Endothelial cell of umbilical vein (primary cell): ENCODE measurements at regions not wholly inside any gene's neighbourhood (a gene's known extent, or its start where the extent isn't known, plus 50 kb on each side); places are given as distances from the start of the nearest gene placed in this dataset.

Source experiments
- BruUV-seq: library from RNA; stranded (reverse); fragments of 400-500 nt; replicated peaks from 2 replicates; lab custom pipeline; 2021; lab: Mats Ljungman, UMichigan
- CTCF ChIA-PET: fragments of 300-600, 350-600 bp; sonication (Branson Sonifier 250); formaldehyde crosslinking; loops from one replicate; lab custom pipeline; 2021; ENCODE audit warnings: antibody characterized with exemption, inconsistent platforms; lab: Charles Lee
- POLR2A ChIA-PET: fragments of 300-600, 350-600 bp; sonication (Branson Sonifier 250); formaldehyde crosslinking; loops from one replicate; lab custom pipeline; 2021; ENCODE audit warnings: antibody characterized with exemption, inconsistent platforms; lab: Charles Lee
- DNase-seq: peaks from one replicate; pipeline ENCODE4 v3.0.0-alpha.2; 2011; ENCODE audit warnings: low read depth, low spot score
- FAIRE-seq: peaks from 2 replicates; lab custom pipeline; 2011; peaks lifted over from hg19 to GRCh38; lab: Jason Lieb, UNC
- H2AFZ ChIP-seq: 2 replicates; pipeline ENCODE4 v1.6.0; 2012; ENCODE audit warnings: low read depth, low read length, control low read depth, inconsistent platforms
- H3K27ac ChIP-seq: 2 replicates; pipeline ENCODE4 v1.5.1; 2011; ENCODE audit warnings: low read depth, mild to moderate bottlenecking, control low read depth, low read length, moderate library complexity; ENCODE audit not compliant: insufficient read depth
- H3K27me3 ChIP-seq, 2 experiments: 2 replicates each; pipeline versions ENCODE4 v1.6.0 to v1.6.1; 2011; ENCODE audit warnings: low read length in 2 of 2, mixed read lengths in 1 of 2; ENCODE audit not compliant: control insufficient read depth in 2 of 2, insufficient read depth in 2 of 2
- H3K36me3 ChIP-seq, 2 experiments: 2 replicates in 1 of 2; 3 replicates in 1 of 2; pipeline ENCODE4 v1.5.1; 2011; ENCODE audit warnings: low read length in 2 of 2, mild to moderate bottlenecking in 1 of 2, moderate library complexity in 1 of 2; ENCODE audit not compliant: control insufficient read depth in 2 of 2, insufficient read depth in 2 of 2; ENCODE audit errors: extremely low read depth in 1 of 2
- H3K4me1 ChIP-seq: 3 replicates; pipeline ENCODE4 v1.5.1; 2011; ENCODE audit warnings: mild to moderate bottlenecking, low read length; ENCODE audit not compliant: control insufficient read depth, insufficient read depth; ENCODE audit errors: extremely low read depth
- H3K4me2 ChIP-seq: 2 replicates; pipeline ENCODE4 v1.6.1; 2011; ENCODE audit warnings: low read length, control low read depth, mixed read lengths; ENCODE audit not compliant: insufficient read depth
- H3K4me3 ChIP-seq, 3 experiments: fragments of 200-600 bp in 1 of 3; sonication (generic), shearing (Covaris generic) in 1 of 3; replicated peaks in 1 of 3; 2 replicates each; pipeline ENCODE4 v1.5.1; 2011 to 2016; ENCODE audit warnings: control low read depth in 3 of 3, low read length in 3 of 3, mild to moderate bottlenecking in 2 of 3, inconsistent platforms in 1 of 3, low read depth in 1 of 3, moderate library complexity in 1 of 3; ENCODE audit not compliant: insufficient read depth in 1 of 3
- H3K79me2 ChIP-seq: 2 replicates; pipeline ENCODE4 v1.6.0; 2012; ENCODE audit warnings: low read length, inconsistent platforms; ENCODE audit not compliant: control insufficient read depth, insufficient read depth
- H3K9ac ChIP-seq: replicated peaks from 2 replicates; pipeline ENCODE3; 2011; ENCODE audit warnings: low read length, control low read depth; ENCODE audit not compliant: insufficient read depth; ENCODE audit errors: extremely low read depth
- H3K9me1 ChIP-seq: replicated peaks from 3 replicates; pipeline ENCODE4 v1.6.0; 2011; ENCODE audit warnings: mild to moderate bottlenecking, low read length; ENCODE audit not compliant: control insufficient read depth, insufficient read depth; ENCODE audit errors: extremely low read depth
- H3K9me3 ChIP-seq: replicated peaks from 2 replicates; pipeline ENCODE4 v1.5.1; 2012; ENCODE audit warnings: low read length, inconsistent platforms; ENCODE audit not compliant: control insufficient read depth, insufficient read depth
- H4K20me1 ChIP-seq: replicated peaks from 2 replicates; pipeline ENCODE3; 2011; ENCODE audit warnings: mild to moderate bottlenecking, low read length; ENCODE audit not compliant: control insufficient read depth, insufficient read depth; ENCODE audit errors: extremely low read depth
- CTCF ChIP-seq, 2 donors: IDR thresholded peaks; 1 replicate in 1 of 2; 2 replicates in 1 of 2; pipeline ENCODE4 v1.5.1; 2011; ENCODE audit warnings: low read length in 2 of 2, mild to moderate bottlenecking in 2 of 2, moderate library complexity in 2 of 2, control low read depth in 1 of 2, inconsistent platforms in 1 of 2, low read depth in 1 of 2; ENCODE audit not compliant: insufficient read depth in 1 of 2; ENCODE audit errors: extremely low read depth in 1 of 2
- EZH2 ChIP-seq: IDR thresholded peaks from 2 replicates; pipeline ENCODE4 v1.6.1; 2012; ENCODE audit warnings: borderline replicate concordance, low read depth, mild to moderate bottlenecking, moderate library complexity, low read length, inconsistent platforms; ENCODE audit not compliant: severe bottlenecking
- FOS ChIP-seq: IDR thresholded peaks from 2 replicates; pipeline ENCODE4 v1.6.1; 2011; ENCODE audit warnings: mild to moderate bottlenecking, low read length, moderate library complexity, borderline replicate concordance; ENCODE audit not compliant: insufficient read depth
- GATA2 ChIP-seq: IDR thresholded peaks from 2 replicates; pipeline ENCODE4 v1.7.0; 2011; ENCODE audit warnings: low read depth, mild to moderate bottlenecking, moderate library complexity, mixed read lengths, low read length; ENCODE audit not compliant: insufficient read length, insufficient read depth
- JUN ChIP-seq: IDR thresholded peaks from 2 replicates; pipeline ENCODE4 v1.6.1; 2011; ENCODE audit warnings: borderline replicate concordance, low read depth; ENCODE audit not compliant: insufficient read length, insufficient read depth
- MAX ChIP-seq: IDR thresholded peaks from 2 replicates; pipeline ENCODE4 v1.6.1; 2011; ENCODE audit not compliant: insufficient read depth, insufficient read length
- MYC ChIP-seq: IDR thresholded peaks from one replicate; pipeline ENCODE4 v1.6.1; 2011; ENCODE audit warnings: mild to moderate bottlenecking, low read depth, low read length
- POLR2A ChIP-seq: IDR thresholded peaks from 2 replicates; pipeline ENCODE4 v1.6.1; 2012; ENCODE audit warnings: low read depth, mild to moderate bottlenecking, control low read depth, low read length
- POLR2AphosphoS5 ChIP-seq: IDR thresholded peaks from 2 replicates; pipeline ENCODE4 v1.6.1; 2012; ENCODE audit warnings: low read depth, mild to moderate bottlenecking, control low read depth, low read length, moderate library complexity; ENCODE audit not compliant: insufficient read depth
- dilution Hi-C: fragments of 300-500 bp; cut with MboI; formaldehyde crosslinking; loops from one replicate; pipeline ENCODE4 v1.15.0; 2019; ENCODE audit warnings: low sequenced_read_pairs; ENCODE audit not compliant: extremely low pct_ligation_motif_present
- intact Hi-C: fragments of 100-400 bp; cut with micrococcal nuclease; formaldehyde crosslinking; loops from one replicate; pipeline ENCODE4 v1.10.0; 2022

- TF ChIP-seq CTCF (IDR thresholded peaks at IDR 0.05; ENCODE audit: extremely low read depth in 1 of 2, insufficient read depth in 1 of 2, low read depth in 1 of 2, low read length in 2 of 2): no peak
- no peak for TF ChIP-seq EZH2
- no peak for TF ChIP-seq MYC
- TF ChIP-seq JUN: no peak
- no peak for TF ChIP-seq MAX
- Histone ChIP-seq H3K27me3 (peaks cover 0 to 2% of the 10 kb centered on the region in 2 experiments), H3K4me1 (no peaks in the 10 kb centered on the region), H4K20me1 (no peaks in the 10 kb centered on the region), H3K4me3 (no peak overlapping the region), H2AFZ (no peak overlapping the region), H3K9me1 (no peaks in the 10 kb centered on the region), H3K9me3 (no peaks in the 10 kb centered on the region), H3K36me3 (no peaks in the 10 kb centered on the region), H3K27ac (no peak overlapping the region), H3K79me2 (no peaks in the 10 kb centered on the region), H3K9ac (no peak overlapping the region), H3K4me2 (no peak overlapping the region)
- dilution Hi-C loops (no loop called here), intact Hi-C loops (no loop called here)
- ChIA-PET CTCF (no interaction called here), POLR2A (no interaction called here)
- FAIRE-seq (no peak), DNase-seq (no peak)
- no TSS peak for BruUV-seq
Observed at GRCh38 chr3:102574355-102574754, 139.5 kb downstream of the ZPLD1 start.

- no peak for TF ChIP-seq MYC
- no peak for TF ChIP-seq CTCF (IDR thresholded peaks at IDR 0.05; ENCODE audit: extremely low read depth in 1 of 2, insufficient read depth in 1 of 2, low read depth in 1 of 2, low read length in 2 of 2)
- no peak for TF ChIP-seq EZH2
- no peak for TF ChIP-seq FOS
- TF ChIP-seq GATA2: no peak
- no peak for TF ChIP-seq MAX
- TF ChIP-seq POLR2AphosphoS5: no peak
- no peak for TF ChIP-seq POLR2A
- no peak for TF ChIP-seq JUN
- intact Hi-C loops (no loop called here), dilution Hi-C loops (no loop called here)
- no peak overlapping the region for H3K4me3 ChIP-seq
- no peak for DNase-seq
- POLR2A ChIA-PET: interaction anchor here (0.6 kb wide), 1 partner anchor 868 kb away, joined by 4 read pairs; no protein-coding TSS in a partner anchor
- H3K79me2 ChIP-seq: no peaks in the 10 kb centered on the region
- no peaks in the 10 kb centered on the region for H3K4me1 ChIP-seq
- BruUV-seq: no TSS peak
- H3K9me3 ChIP-seq: no peaks in the 10 kb centered on the region
- H2AFZ ChIP-seq: no peak overlapping the region
- no peak overlapping the region for H3K27ac ChIP-seq
- no peak for FAIRE-seq
- H3K4me2 ChIP-seq: no peak overlapping the region
- no peaks in the 10 kb centered on the region for H3K36me3 ChIP-seq
- H3K9ac ChIP-seq: no peak overlapping the region
- CTCF ChIA-PET: no interaction called here
- peaks cover 0 to 2% of the 10 kb centered on the region in 2 experiments for H3K27me3 ChIP-seq
- no peaks in the 10 kb centered on the region for H4K20me1 ChIP-seq
- H3K9me1 ChIP-seq: no peaks in the 10 kb centered on the region
Observed at GRCh38 chr3:102576651-102577050, 141.8 kb downstream of the ZPLD1 start.
